Activated CD4-positive, alpha-beta T cell treated with anti-CD3 and anti-CD28 coated beads, Interleukin-2, amount 10 ng/mL, durations not matched to agents 24 days and 14 days (primary cell): ENCODE measurements at regions not wholly inside any gene's neighbourhood (a gene's known extent, or its start where the extent isn't known, plus 50 kb on each side); places are given as distances from the start of the nearest gene placed in this dataset.
"Not testable (repeated sequence)": the region's sequence is repeated elsewhere in the genome, so short reads cannot be mapped to it uniquely, and the experiment has no call there.

Experiments used
- DNase-seq: peaks from one replicate; pipeline ENCODE4 v3.0.0; 2022
- H3K27ac Mint-ChIP-seq: one replicate; pipeline ENCODE4 v1.8.0; 2022; ENCODE audit warnings: mild to moderate bottlenecking, mixed read lengths
- H3K27me3 Mint-ChIP-seq: one replicate; pipeline ENCODE4 v1.8.0; 2022; ENCODE audit warnings: mixed read lengths
- H3K36me3 Mint-ChIP-seq: one replicate; pipeline ENCODE4 v1.8.0; 2022; ENCODE audit warnings: low read depth, mild to moderate bottlenecking, mixed read lengths
- H3K4me1 Mint-ChIP-seq: one replicate; pipeline ENCODE4 v1.8.0; 2021; ENCODE audit warnings: mixed read lengths
- H3K4me3 Mint-ChIP-seq: one replicate; pipeline ENCODE4 v1.8.0; 2022; ENCODE audit warnings: mild to moderate bottlenecking, moderate library complexity, mixed read lengths
- H3K9me3 Mint-ChIP-seq: one replicate; pipeline ENCODE4 v1.8.0; 2021; ENCODE audit warnings: mixed read lengths
- intact Hi-C: fragments of 100-400 bp; cut with micrococcal nuclease; formaldehyde crosslinking; loops from one replicate; pipeline ENCODE4 v1.15.1; 2023

DNA sequence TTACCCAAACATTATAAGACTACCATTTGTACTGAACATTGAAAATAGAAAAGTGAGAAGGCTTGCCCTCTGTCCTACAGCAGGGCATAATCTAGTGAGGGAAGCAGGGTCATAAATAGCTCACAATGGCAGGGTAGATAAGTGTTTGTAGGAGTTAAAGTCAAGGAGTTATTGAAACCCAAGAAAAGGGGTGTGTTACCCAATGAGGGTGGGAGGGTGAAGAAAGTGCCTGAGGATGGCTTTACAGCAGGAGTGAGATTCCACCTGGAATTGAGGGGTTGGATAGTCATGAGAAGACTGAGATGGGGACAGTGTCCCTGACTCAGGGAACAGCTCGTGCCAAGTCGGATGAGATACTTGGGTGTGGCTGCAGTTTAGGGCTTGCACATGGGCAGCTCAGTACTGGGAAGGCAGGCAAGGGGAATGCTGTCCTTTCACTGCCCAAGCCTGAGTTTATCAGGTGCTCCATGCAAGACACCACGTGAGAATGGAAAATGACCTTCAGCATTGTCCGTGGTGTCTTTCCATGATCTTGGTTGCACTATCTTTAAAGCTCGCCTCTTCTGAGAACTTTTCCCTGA is 393.2 kb upstream of the MAF start:
- Mint-ChIP-seq H3K27ac (no peak overlapping the region), H3K36me3 (no peaks in the 10 kb centered on the region), H3K9me3 (peaks cover 3% of the 10 kb centered on the region), H3K4me3 (no peak overlapping the region), H3K27me3 (no peaks in the 10 kb centered on the region), H3K4me1 (no peaks in the 10 kb centered on the region)
- intact Hi-C loops, result no loop called here
- no peak for DNase-seq

DNA sequence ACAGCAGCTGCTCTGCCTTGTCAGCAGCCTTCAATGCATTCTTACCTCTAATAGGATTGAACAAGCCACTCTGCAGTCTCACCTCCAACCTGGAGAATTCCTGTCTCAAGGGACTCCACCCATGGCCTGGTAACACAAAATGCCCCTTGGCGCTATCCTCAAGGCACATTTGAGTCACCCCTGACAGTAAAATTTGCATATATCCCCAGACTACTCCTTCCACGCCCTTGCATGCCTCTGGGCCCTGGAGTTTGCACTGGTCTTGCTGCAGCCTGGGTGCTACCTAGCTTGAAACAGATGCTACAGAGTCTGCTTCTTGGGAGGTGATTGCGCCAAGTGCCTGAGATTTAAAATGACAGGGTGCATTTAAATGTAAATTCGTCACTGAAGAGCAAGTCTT is 391.4 kb upstream of the MAF start:
- intact Hi-C loops, result no loop called here
- no peak overlapping the region for H3K27ac Mint-ChIP-seq
- DNase-seq, result no peak
- no peaks in the 10 kb centered on the region for H3K36me3 Mint-ChIP-seq
- H3K4me3 Mint-ChIP-seq, result no peak overlapping the region
- H3K27me3 Mint-ChIP-seq, result no peaks in the 10 kb centered on the region
- no peaks in the 10 kb centered on the region for H3K4me1 Mint-ChIP-seq
- peaks cover 3% of the 10 kb centered on the region for H3K9me3 Mint-ChIP-seq

DNA sequence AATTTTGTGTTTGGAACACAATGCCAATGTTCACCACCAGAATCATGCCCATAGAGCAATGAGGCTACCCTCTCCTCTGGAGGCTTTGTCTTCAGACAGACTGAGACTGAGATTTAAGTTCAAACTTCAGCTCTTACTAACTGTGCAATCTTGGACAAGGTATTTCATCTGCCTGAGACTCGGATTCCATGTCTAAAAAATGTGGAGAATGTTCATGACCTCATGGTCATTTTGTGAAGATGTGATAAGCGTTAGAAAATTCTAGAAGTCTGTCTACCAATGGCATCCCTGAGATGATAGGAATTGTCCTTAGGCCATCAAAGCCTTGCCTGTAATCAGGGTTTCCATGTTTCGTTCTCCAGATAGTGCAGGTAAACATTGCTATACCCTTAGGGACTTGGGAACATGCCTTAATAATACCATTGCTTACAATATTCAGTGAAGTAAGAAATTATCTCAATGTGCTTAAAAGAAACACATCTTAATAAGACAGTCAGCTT is 388.2 kb upstream of the MAF start:
- no peak for DNase-seq
- intact Hi-C loops, result no loop called here
- no peaks in the 10 kb centered on the region for H3K36me3 Mint-ChIP-seq

GRCh38 chr16:79988089-79988488 is 387.6 kb upstream of the MAF start:
- no peaks in the 10 kb centered on the region for H3K27me3 Mint-ChIP-seq
- H3K36me3 Mint-ChIP-seq, result no peaks in the 10 kb centered on the region
- intact Hi-C loops, result no loop called here
- no peaks in the 10 kb centered on the region for H3K4me1 Mint-ChIP-seq
- H3K4me3 Mint-ChIP-seq, result no peak overlapping the region
- no peaks in the 10 kb centered on the region for H3K9me3 Mint-ChIP-seq
- no peak overlapping the region for H3K27ac Mint-ChIP-seq
- no peak for DNase-seq

More for the DNA sequence above, 388.2 kb upstream of the MAF start:
- H3K4me1 Mint-ChIP-seq, result no peaks in the 10 kb centered on the region
- H3K27ac Mint-ChIP-seq, result no peak overlapping the region
- H3K27me3 Mint-ChIP-seq, result no peaks in the 10 kb centered on the region
- H3K4me3 Mint-ChIP-seq, result no peak overlapping the region
- H3K9me3 Mint-ChIP-seq, result no peaks in the 10 kb centered on the region

GRCh38 chr16:79986352-79986751 is 385.8 kb upstream of the MAF start:
- Mint-ChIP-seq H3K27me3 (no peaks in the 10 kb centered on the region), H3K36me3 (no peaks in the 10 kb centered on the region), H3K4me1 (no peaks in the 10 kb centered on the region), H3K27ac (no peak overlapping the region), H3K9me3 (no peaks in the 10 kb centered on the region), H3K4me3 (no peak overlapping the region)
- intact Hi-C loops, result no loop called here
- DNase-seq, result no peak

DNA sequence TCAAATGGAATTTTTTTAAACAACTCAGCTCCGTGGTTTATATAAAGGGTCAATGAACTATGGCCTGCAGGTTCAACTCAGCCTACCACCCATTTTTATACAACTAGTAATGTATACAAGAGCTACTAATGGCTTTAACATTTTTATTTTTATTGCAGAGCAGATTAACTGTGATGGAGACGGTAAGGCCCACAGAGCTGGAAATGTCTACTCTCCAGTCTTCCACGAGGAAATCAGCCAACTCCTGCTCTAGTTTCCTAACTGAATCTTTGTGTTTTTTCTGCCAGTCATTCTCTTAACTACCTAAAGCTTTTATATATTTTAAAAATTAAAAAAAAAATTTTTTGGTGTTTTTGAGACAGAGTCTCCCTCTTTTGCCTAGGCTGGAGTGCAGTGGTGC is 385.1 kb upstream of the MAF start:
- Mint-ChIP-seq H3K27ac (no peak overlapping the region), H3K4me1 (no peaks in the 10 kb centered on the region)
- intact Hi-C loops, result no loop called here

DNA sequence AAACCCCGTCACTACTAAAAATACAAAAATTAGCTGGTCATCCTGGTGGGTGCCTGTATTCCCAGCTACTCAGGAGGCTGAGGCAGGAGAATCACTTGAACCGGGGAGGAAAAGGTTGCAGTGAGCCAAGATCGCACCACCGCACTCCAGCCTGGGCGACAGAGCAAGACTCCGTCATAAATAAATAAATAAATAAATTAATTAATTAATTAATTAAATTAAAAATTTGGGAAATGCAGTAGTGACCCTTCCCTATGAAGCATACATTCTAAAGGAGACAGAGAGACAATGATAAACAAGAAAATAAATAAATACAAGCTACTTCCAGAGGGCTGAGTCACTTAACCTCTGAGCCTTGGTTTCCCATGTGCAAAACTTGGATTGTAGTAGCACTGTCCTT is 383.6 kb upstream of the MAF start:
- H3K4me3 Mint-ChIP-seq, DNase-seq, H3K27me3 Mint-ChIP-seq, H3K9me3 Mint-ChIP-seq, H3K36me3 Mint-ChIP-seq, H3K4me1 Mint-ChIP-seq, intact Hi-C loops, H3K27ac Mint-ChIP-seq: not testable (repeated sequence)

More for the DNA sequence above, 385.1 kb upstream of the MAF start:
- Mint-ChIP-seq H3K36me3 (no peaks in the 10 kb centered on the region), H3K27me3 (no peaks in the 10 kb centered on the region), H3K4me3 (no peak overlapping the region), H3K9me3 (no peaks in the 10 kb centered on the region)
- DNase-seq, result no peak

DNA sequence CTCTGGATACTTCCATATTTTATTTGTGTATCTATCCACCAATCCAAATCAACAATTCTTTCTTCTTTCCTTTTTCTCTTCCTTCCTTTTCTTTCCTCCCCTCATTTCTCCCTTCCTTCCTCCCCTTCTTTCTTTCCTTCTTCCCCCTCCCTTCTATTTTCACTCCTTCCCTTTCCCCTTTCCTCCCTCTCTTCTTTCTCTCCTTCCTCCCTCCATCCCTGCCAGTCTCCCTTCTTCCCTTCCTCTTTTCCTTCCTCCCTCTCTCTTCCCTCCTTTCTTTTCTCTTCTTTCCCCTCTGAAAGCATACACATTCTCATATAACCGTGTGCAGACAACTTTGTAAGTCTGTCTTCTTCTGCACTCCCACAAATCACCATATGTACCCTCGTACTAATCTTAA is 382.3 kb upstream of the MAF start:
- Mint-ChIP-seq H3K9me3 (no peaks in the 10 kb centered on the region), H3K27ac (no peak overlapping the region), H3K4me1 (no peaks in the 10 kb centered on the region), H3K27me3 (no peaks in the 10 kb centered on the region), H3K36me3 (no peaks in the 10 kb centered on the region), H3K4me3 (no peak overlapping the region)
- DNase-seq, result no peak
- intact Hi-C loops, result no loop called here

GRCh38 chr16:79982361-79982760 is 381.8 kb upstream of the MAF start:
- no peak for DNase-seq
- Mint-ChIP-seq H3K9me3 (no peaks in the 10 kb centered on the region), H3K27ac (no peak overlapping the region), H3K4me3 (no peak overlapping the region), H3K36me3 (no peaks in the 10 kb centered on the region), H3K4me1 (no peaks in the 10 kb centered on the region), H3K27me3 (no peaks in the 10 kb centered on the region)
- intact Hi-C loops, result no loop called here

- H3K36me3 Mint-ChIP-seq, result no peaks in the 10 kb centered on the region
- no peaks in the 10 kb centered on the region for H3K9me3 Mint-ChIP-seq
- DNase-seq, result no peak
- H3K27ac Mint-ChIP-seq, result no peak overlapping the region
- H3K4me1 Mint-ChIP-seq, result no peaks in the 10 kb centered on the region
- H3K27me3 Mint-ChIP-seq, result no peaks in the 10 kb centered on the region
- no peak overlapping the region for H3K4me3 Mint-ChIP-seq
- intact Hi-C loops, result no loop called here
These were observed 381.3 kb upstream of the MAF start for GRCh38 chr16:79981814-79982213.

DNA sequence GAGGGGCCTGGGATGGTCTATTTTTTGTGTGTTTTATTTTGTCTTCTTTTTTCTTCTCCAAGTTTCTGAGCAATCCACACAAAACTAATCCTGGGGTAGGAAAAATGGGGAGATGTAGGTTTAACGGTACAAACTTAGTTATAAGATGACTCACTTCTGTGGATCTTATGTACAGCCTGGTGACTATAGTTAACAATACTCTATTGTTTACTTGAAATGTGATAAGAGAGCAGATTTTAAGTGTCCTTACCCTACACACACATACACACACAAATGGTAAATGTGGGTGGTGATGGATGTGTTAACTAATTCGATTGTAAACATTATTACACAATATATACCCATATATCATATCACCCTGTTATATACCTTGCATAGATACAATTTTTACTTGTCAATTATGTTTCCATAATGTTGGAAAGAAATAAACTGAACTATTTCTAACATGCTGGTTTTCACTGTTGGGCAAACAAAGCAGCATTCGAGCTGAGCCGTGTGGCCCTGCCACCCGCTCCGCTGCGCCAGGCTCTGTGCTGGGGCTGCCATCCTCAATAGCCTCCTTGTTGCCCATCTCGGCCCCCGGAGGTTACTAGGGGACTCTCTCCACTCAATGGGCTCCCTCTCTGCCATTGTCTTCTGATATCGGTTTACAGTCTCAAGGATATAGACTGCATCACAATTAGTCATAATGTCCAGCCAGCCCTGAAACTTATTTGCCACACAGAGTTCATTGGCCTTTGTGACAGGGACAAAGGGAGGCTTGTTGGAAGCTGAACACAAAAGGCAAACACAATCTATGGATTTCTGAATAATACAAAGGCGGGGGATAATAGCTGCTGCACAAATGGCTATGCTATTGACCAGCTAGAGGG is 380.3 kb upstream of the MAF start:
- intact Hi-C loops, result no loop called here
- H3K27me3 Mint-ChIP-seq, result peaks cover 2% of the 10 kb centered on the region
- no peak overlapping the region for H3K27ac Mint-ChIP-seq
- H3K36me3 Mint-ChIP-seq, result no peaks in the 10 kb centered on the region
- no peaks in the 10 kb centered on the region for H3K9me3 Mint-ChIP-seq
- no peaks in the 10 kb centered on the region for H3K4me1 Mint-ChIP-seq
- DNase-seq, result no peak
- no peak overlapping the region for H3K4me3 Mint-ChIP-seq

GRCh38 chr16:79977940-79978836 is 377.7 kb upstream of the MAF start:
- no peak for DNase-seq
- no peak overlapping the region for H3K27ac Mint-ChIP-seq
- intact Hi-C loops, result no loop called here
- no peaks in the 10 kb centered on the region for H3K4me1 Mint-ChIP-seq
- H3K27me3 Mint-ChIP-seq, result peaks cover 2% of the 10 kb centered on the region
- no peaks in the 10 kb centered on the region for H3K9me3 Mint-ChIP-seq
- H3K36me3 Mint-ChIP-seq, result no peaks in the 10 kb centered on the region
- no peak overlapping the region for H3K4me3 Mint-ChIP-seq

GRCh38 chr16:79973320-79973719 is 372.8 kb upstream of the MAF start:
- no peaks in the 10 kb centered on the region for H3K36me3 Mint-ChIP-seq
- intact Hi-C loops, result no loop called here
- H3K27ac Mint-ChIP-seq, result no peak overlapping the region
- DNase-seq, result no peak
- H3K27me3 Mint-ChIP-seq, result peaks cover 2% of the 10 kb centered on the region
- H3K9me3 Mint-ChIP-seq, result no peaks in the 10 kb centered on the region
- no peaks in the 10 kb centered on the region for H3K4me1 Mint-ChIP-seq
- H3K4me3 Mint-ChIP-seq, result no peak overlapping the region
